ENCODE measurements at regions not wholly inside any gene's neighbourhood (a gene's known extent, or its start where the extent isn't known, plus 50 kb on each side); places are given as distances from the start of the nearest gene placed in this dataset.
"Not testable (repeated sequence)": the region's sequence is repeated elsewhere in the genome, so short reads cannot be mapped to it uniquely, and the experiment has no call there.

DNA sequence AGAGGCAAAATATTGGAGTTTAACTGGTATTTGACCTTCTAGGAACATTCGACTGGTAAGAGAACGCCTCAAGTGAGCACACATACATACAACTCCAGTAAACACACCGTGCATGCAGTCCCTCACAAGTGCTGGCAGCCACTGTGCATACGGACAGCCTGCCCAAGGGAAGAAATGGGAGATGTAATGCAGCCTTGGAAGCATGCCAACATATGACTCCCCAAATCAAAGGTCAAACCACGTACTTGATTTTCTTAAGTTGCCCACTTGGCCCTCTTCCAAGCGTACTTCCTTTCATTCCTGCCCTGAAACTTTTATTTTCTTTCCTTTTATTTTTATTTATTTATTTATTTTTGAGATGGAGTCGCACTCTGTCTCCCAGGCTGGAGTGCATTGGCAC, 206.6 kb downstream of the SPRY1 start:
- DNase-seq, result no peak

DNA sequence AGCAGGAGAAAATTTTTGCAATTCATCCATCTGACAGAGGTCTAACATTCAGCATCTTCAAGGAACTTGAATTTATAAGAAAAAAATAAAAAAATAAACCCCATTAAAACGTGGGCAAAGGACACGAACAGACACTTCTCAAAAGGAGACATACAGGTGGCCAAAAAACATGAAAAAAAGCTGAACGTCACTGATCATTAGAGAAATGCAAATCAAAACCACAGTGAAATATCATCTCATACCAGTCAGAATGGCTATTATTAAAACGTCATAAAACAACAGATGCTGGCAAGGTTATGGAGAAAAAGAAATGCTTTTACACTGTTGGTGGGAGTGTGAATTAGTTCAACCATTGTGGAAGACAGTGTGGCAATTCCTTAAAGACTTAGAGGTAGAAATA, 209.2 kb downstream of the SPRY1 start:
- DNase-seq, result not testable (repeated sequence)

DNA sequence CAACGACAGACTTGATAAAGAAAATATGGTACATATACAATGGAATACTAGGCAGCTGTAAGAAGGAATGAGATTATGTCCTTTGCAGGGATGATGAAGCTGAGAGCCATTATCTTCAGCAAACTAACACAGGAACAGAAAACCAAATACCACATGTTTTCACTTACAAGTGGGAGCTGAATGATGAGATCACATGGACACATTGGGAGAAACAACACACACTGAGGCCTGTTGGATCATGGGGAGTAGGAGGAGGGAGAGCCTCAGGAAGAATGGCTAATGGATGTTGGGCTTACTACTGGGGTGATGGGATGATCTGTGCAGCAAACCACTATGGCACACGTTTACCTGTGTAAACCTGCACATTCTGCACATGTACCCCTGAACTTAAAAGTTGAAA, 209.7 kb downstream of the SPRY1 start:
- DNase-seq, result no peak

DNA sequence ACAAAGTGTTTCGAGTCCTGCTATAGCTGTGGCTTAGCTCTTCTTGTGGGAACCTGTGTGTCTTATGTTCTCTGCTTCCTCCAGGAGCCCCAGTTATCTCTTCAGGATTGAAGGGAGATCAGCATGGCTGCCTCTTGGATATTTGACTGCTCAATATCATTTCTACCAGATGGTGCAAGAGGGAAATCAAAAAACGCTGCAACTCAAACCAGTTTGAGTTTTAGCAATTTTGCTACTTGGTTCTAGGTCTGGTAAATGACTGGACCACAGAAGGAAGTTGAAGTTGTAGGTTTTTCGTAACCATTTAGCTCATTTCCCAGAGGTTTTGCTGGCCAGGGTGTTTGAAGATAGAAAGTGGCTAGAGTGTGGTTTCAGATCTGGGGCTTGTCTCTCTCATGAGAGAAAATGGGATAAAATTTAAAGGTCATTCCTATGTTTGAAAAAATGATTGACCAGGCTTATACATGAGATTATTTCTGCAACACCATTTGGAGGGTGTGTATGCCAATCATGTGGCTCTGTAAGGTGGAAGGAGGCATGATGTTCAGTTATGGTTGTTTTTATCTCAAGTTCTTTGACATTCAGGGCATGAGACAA, 210.4 kb downstream of the SPRY1 start:
- no peak for DNase-seq

DNA sequence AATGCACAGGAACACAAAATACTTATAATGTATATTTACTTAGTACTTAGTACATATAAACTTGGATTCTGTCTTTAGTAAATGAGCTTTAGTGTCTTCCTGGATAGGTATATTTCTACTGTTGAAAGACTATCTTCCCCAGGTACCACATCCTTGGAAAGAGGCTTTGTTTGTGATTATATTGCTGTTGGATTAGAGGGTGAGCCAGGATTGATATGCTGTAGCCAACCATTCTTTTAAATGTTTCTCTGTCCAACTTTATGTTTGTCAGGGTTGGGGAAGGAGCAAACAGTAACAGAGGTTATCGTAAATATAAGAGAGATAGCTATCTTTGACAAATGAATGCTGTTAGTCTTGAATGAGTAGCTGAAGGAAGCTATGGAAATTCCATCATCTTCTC, 213.2 kb downstream of the SPRY1 start:
- DNase-seq, result no peak

DNA sequence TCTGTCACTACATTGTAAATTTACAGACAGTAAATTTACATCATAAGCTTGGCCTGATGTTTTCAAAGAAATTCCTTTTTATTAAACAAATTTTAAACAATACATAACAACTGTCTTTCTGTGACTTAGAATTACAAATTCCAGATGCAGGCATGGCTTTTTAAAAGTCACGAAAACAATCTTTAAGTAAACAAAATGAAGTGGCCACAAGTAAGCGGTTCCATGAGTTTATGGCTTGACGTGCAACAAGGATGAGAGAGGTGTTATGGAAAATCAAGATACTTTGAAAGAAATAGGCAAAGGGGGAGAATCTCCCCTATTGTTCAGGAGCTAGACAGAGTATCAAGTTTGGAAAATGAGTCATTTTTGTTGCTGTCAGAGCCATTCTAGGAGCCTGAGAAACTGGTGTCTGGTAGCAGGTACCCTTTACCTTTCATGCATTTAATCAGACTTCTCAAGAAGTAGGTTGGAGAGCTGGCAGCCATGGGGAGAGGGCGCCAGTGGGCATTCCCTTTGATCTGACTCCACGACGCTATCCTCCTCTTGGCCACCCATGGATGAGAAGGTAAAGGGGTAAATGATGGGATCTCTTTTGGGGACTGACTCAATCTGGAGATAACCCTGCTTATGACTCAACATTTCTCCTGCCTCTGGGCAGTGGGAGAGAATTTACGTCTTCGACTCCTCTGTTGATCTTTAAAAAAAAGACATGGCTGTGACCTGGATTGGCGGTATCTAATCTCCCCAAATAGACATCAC, 217.2 kb downstream of the SPRY1 start:
- DNase-seq, result no peak

DNA sequence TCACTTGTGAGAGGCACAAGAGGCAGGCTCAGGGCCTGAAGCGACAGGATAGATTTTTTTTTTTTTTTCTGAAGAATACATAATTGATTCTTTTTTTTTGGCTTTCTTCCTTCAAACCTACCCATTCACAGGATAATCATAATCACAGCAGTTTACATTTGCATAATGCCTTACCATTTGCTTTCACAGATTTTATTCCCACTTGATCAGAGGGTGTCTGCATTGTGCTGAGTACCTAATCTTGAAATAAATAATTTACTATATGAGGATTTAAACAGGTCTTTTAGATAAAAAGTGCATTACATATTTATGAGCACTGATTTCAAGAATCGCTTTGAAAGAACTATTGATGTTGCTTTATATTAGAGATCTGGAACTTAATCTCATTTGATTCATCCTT, 219.3 kb downstream of the SPRY1 start:
- DNase-seq, result no peak

DNA sequence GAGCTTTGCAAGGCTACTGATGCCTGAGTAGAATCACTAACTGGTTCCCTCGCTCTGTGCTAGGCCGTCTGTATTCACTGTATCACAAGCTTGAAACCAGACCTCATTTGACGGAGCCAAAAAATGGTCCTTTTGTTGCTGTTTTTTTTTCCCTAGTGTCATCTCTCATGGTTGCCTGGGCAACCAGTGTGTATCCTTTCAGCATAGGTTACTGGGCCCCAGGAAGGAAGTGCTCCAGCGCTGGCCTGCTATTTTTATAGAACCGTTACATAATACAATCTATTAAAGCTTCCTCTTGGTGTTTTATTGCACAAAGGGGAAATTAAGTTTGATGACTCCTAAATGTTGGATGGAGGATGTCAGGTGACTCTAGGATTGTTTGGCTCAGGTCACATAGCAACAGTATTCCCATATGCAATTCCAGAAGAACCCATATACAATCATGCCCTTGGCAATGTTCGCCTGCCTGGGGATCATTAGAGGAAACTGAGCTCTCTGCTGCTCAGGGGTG, 220.4 kb downstream of the SPRY1 start:
- DNase-seq, result no peak

DNA sequence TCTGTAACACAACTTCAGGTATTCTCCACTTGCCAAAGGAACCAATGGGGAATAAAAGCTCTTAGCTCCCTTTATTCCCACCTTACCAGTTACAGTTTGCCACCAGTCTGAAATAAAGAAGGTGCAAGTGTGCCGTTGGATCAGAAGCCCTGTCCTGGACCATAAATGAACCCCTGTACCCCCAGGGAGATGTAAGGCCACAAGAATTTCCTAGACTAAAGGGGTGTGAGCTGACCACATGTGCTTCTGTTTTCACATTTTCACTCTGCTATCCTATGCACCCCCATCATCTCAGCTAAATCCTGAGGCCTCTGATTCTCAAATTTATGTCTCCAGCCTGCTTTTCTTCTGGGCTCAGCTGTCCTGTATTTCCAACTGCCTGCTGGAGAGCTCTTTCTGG, 221.2 kb downstream of the SPRY1 start:
- DNase-seq, result no peak

DNA sequence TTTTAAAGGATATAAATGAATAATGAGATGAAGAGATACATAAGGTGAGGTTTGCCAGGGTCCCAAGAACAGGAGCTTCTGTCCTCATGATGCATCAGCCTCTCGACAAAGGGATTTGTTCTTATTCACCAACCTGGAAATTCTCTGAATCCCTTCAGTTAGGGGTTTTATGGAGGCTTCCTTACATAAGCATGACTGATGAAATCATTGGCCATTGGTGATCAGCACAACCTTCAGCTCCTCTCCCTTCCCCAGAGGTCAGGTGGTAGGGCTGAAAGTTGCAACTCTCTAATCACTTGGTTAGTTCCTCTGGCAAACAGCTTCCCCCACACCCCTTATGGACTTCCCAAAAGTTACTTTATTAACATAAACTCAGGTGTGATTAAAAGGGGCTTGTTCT, 222.0 kb downstream of the SPRY1 start:
- no peak for DNase-seq

DNA sequence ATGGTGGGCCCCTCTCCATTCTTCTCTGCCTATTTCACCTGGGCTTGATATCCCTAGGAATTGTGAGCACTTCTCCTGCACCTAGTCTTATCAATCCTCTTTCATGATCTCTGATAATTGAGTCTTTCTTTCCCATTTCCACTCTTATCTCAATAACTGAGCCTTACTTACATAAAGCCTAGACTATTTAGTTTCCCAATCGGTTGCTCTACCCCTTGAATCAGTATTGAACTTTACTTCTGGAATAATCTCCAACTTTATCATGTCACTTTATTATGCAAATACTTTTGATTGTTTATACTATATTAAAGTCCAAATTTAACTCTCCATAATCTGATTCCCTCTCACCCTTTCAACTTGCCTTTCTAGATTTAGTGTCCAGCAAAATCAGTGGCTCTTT, 222.7 kb downstream of the SPRY1 start:
- no peak for DNase-seq

DNA sequence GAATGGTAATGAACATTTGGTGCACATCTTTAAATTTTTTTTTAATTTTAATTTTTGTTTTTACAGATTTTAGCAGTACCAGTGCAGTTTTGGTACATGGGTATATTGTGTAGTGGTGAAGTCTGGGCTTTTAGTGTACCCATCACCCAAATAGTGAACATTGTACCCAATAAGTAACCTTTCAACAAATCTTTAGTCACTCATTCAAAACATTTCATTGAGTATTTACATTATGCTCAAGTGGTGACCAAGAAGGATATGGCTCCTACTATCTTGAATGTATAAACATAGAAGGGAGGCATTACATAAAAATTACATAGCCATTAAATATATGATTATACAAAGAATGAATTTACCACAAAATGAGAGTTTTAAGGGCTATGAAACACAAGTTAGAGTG, 223.3 kb downstream of the SPRY1 start:
- DNase-seq, result no peak

DNA sequence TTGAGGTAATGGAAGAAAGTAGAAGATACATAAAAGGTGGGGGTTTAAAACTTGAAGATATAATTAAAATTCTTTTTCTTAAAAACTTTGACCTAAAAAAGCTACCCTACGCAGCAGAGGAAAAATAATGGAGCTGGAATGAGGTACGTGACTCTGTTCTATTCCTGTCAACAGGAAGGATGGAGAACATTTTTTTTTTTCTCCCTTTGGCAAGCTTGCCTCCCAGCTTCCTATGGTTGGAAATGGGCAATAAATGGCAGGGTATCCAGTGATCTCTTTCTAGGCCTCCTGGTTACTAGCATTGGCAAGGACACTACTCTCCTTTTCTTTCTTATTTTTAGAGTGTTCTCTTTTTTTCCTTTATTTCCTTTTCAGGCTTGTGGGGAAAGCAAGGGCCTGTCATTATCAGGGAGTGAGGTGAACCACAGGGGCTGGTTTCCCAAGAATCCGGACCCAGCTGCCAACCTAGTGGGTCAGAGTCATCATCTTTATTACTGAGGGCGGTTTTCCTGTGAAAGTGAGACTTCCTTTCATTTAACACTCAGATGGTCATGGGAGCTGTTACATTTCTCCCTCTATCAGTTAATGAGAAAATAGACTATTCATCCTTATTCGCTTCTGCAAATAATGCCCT, 224.6 kb downstream of the SPRY1 start:
- DNase-seq, result no peak

DNA sequence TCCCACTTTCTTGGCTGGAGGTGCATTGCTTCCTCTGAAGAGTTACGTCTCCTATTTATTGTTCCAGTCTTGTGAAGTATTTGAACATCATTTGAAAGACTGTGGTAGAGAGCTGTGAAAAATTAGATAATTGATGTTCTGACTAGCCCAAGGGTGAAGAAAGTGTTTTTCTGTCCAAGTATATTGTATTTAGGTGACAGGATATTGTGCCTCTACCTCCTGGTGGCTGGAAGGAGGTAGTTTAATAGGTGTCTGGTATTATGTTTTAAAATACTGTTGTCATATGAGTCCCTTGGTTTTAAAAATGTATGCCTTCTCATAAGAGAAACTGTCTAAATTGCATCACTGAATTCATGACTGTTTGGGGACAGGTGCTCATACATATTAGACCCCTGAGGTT, 226.0 kb downstream of the SPRY1 start:
- DNase-seq, result no peak

DNA sequence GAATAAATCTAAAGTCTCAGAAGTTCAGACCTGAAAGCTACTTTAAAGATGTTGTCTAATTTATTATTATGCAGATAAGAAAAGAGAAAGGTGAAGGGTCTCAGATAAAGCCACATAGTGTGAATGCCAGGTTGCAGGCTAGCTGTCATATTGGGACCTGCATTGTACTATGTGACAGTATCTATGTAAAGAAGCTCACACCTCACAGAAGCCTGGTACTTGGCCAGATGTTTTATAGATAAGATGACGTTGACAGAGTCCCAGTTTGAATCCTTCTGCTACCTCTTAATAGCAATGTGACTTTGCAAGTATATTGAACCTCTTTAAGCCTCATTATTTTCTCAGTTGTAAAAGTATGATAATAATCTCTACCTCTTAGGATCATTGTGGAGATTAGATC, 227.0 kb downstream of the SPRY1 start:
- no peak for DNase-seq

DNA sequence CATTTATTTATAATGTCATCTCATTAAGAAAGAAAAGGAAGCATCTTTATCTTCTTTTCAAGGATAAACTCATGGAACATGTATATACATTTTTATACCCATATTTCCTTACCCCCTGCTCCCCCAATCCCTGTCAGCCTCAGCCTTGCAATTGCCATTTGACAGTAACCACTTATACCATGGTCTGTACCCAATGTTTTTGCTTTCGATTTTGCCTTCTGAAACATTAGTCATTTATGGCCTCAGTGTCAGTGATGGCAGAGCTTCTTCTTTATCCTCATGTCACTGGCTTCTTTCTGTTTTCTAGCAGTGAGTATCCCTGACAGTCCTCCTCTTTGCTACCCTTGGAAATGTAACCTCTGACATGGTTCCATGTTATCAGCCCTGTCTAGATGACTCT, 228.4 kb downstream of the SPRY1 start:
- no peak for DNase-seq

DNA sequence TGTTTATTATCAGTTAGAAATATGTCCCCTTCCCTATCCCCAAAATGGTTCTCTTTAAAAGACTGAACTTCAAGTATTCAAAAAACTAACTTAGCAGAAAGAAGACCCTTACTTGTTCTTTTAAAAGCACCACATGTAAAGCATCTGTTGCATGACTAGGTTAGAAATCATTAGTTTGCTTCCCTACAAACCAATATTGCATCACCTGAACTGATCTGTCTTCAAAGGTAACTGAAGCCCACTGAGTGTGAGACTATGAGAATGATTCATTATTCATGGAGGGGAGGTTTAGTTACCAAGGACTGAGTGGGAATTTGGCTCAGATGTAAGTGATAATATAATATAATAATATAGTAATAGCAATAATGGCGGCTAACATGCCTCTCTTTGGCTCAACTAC, 231.7 kb downstream of the SPRY1 start:
- DNase-seq, result no peak

DNA sequence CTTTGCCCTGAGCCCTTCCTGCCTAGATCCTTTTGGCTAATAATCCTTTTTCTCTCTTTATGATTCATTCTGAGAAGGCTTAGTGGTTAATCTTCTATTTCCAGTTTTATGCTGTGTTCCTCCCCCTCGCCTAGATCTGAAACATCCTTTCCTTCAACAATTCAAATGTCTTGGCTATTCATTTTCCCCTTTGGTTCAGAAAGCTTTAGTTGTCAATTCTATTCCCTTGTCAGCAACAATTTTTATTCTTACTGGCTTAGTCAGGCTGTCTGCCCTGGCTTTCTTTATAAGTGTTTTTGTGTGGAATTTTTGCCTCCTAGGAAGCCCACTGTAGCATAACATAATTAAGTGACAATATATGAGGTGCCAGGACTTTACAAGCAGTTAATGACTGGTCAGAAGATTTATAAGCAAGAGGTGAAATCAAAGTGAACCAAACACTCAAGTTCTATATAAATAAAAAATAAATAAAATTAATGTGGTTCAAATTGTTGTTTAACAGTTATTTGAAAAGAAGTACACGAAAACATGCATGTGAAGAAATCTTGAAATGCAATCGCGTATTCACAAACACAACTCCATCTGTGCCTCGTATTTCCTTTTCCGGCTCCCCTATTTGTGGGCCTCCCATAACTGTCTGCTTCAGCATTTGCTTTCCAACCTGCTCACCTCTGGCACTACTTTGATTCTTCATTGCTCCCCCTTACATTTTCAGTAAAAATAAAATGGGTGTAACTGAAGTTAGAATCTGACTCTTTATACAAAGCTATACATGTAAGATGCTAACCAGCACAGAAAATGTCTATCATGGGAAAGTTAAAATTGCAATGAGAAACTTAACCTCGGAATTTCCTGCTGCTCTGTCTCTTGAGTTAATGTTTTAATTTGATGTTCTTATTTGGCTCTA, 235.4 kb downstream of the SPRY1 start:
- DNase-seq, result no peak

DNA sequence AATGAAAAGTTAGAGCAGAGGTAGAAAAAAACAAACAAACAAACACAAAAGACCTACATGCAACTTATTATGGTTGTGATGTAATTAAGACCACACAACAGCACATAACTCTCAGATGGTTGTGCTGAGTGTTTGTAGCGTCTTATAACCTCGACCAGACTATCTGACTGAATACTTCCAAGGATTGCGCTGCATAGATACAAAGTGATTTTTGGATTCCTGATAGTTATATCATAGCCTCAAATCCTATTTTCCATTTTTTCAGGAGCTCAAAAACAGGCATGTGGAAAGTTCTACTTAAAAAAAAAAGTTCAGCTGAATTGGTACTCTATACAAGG, 236.1 kb downstream of the SPRY1 start:
- no peak for DNase-seq

DNA sequence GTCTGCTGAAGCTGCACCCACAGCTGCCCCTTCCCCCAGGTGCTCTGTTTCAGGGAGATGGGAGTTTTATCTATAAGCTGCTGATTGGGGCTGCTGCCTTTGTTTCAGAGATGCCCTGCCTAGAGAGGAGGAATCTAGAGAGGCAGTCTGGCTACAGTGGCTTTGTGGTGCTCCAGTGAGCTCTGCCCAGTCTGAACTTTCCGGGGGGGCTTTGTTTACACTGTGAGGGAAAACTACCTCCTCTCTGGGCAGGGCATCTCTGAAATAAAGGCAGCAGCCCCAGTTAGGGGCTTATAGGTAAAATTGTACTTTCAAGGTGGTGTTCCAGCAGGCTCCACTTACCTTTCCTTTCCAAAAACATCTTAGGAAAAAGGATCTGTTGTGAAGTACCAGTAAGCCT, 242.2 kb downstream of the SPRY1 start:
- DNase-seq, result no peak

DNA sequence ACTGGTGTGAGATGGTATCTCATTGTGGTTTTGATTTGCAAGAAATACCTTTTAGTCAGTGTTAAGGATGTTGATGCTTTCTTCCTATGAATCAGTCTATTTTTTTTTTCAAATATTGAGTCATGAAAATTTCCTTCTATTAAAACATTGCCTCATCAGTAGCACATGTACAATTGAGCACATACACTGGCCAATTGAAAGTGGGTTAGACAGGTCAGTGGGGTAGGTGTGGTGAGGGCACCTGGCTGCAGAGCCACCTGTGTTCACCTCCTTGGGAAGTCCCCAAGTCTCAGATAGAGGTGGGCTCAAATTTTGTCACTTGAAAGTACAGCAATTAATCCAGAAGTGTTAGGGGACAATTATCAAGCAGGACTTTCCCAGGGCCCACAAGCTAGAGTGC, 243.7 kb downstream of the SPRY1 start:
- no peak for DNase-seq

DNA sequence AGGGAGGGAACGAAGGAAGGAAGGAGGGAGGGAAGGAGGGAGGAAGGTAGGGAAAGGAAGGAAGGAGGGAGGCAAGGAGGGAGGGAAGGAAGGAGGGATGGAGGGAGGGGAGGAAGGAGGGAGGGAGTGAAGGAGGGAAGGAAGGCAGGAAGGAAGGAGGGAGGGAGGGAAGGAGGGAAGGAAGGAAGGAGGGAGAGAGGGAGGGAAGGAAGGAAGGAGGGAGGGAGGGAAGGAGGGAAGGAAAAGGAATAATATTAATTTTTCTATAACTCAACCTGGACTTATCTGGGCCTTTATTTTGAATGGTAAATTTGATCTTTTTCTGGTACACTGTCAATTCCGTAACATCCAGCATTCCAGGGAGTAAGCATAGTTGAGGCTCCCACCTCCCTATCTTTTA, 244.2 kb downstream of the SPRY1 start:
- no peak for DNase-seq

DNA sequence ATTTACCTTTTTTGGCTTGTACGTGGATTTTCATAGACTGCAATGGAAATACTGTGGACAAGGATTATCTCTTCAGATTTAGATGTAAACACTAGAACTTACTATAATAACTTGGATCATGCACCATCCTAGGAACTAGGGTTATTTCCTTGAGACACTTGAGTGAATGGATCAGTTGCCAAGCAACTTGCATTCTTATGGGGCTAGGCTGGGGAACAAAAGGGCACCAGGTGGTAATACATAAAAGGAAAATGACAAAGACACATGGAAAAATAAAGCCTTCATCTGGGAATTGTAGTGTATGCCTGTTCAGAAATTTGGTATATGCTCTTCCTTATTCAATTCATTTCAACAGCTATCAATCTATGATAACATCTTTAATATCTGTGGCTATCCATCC, 247.1 kb downstream of the SPRY1 start:
- DNase-seq, result no peak

DNA sequence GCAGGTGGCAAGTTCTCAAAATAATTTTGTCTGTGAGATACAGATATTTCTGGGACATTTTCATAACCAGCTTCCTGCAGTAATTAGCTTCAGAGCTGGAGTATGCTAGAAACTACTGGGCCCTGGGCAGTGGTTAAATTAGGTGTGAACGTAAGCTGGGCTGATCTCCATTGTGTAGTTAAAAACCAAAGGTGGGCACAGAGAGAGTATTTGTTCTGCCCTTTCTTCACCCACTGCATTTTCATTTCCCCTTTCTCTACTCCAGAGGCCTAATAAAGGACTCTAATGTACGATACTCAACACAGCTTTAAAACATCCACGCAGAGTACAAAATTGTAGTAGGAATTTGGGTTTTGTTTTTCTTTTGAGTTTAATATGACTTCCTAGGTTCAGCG, 252.7 kb downstream of the SPRY1 start:
- DNase-seq, result no peak

All from stimulated activated CD4-positive, alpha-beta T cell treated with anti-CD3 and anti-CD28 coated beads, Interleukin-4, amount 100 ng/mL, for 1 hour (primary cell).